IPS-15b (cell line): ENCODE measurements at regions not wholly inside any gene's neighbourhood (a gene's known extent, or its start where the extent isn't known, plus 50 kb on each side); places are given as distances from the start of the nearest gene placed in this dataset.

ENCODE experiments used
- H3K27me3 ChIP-seq: one replicate; pipeline ENCODE4 v1.6.1; 2013; ENCODE audit warnings: low read length; ENCODE audit not compliant: control insufficient read depth, insufficient read depth
- H3K36me3 ChIP-seq: one replicate; pipeline ENCODE4 v1.6.1; 2013; ENCODE audit warnings: low read length; ENCODE audit not compliant: control insufficient read depth, insufficient read depth
- H3K4me1 ChIP-seq: one replicate; pipeline ENCODE4 v1.6.1; 2013; ENCODE audit warnings: mild to moderate bottlenecking, low read length; ENCODE audit not compliant: control insufficient read depth, insufficient read depth
- H3K4me3 ChIP-seq: one replicate; pipeline ENCODE4 v1.5.1; 2013; ENCODE audit warnings: low read depth, low read length
- H3K9ac ChIP-seq: one replicate; pipeline ENCODE4 v1.6.1; 2013; ENCODE audit warnings: low read depth, mild to moderate bottlenecking, low read length
- H3K9me3 ChIP-seq: one replicate; pipeline ENCODE4 v1.6.1; 2013; ENCODE audit warnings: mild to moderate bottlenecking, low read length; ENCODE audit not compliant: control insufficient read depth, insufficient read depth

GRCh38 chr5:58074222-58074621 lies 385.7 kb downstream of the PLK2 start:
- Histone ChIP-seq H3K36me3 (no peaks in the 10 kb centered on the region), H3K27me3 (no peaks in the 10 kb centered on the region), H3K9me3 (no peaks in the 10 kb centered on the region), H3K4me3 (no peak overlapping the region), H3K9ac (no peak overlapping the region), H3K4me1 (no peaks in the 10 kb centered on the region)

GRCh38 chr5:58073243-58073642 lies 386.6 kb downstream of the PLK2 start:
- Histone ChIP-seq H3K9me3 (no peaks in the 10 kb centered on the region), H3K36me3 (no peaks in the 10 kb centered on the region), H3K9ac (no peak overlapping the region), H3K4me3 (no peak overlapping the region), H3K4me1 (no peaks in the 10 kb centered on the region), H3K27me3 (no peaks in the 10 kb centered on the region)

GRCh38 chr5:58072300-58072965 lies 387.5 kb downstream of the PLK2 start:
- H3K4me3 ChIP-seq = no peak overlapping the region
- no peaks in the 10 kb centered on the region for H3K27me3 ChIP-seq
- H3K9ac ChIP-seq = no peak overlapping the region
- no peaks in the 10 kb centered on the region for H3K9me3 ChIP-seq
- no peaks in the 10 kb centered on the region for H3K36me3 ChIP-seq
- no peaks in the 10 kb centered on the region for H3K4me1 ChIP-seq

- Histone ChIP-seq H3K9ac (no peak overlapping the region), H3K27me3 (no peaks in the 10 kb centered on the region), H3K9me3 (no peaks in the 10 kb centered on the region), H3K4me3 (no peak overlapping the region), H3K4me1 (no peaks in the 10 kb centered on the region), H3K36me3 (no peaks in the 10 kb centered on the region)
Observed at GRCh38 chr5:58071566-58071965, 388.3 kb downstream of the PLK2 start.

- Histone ChIP-seq H3K36me3 (no peaks in the 10 kb centered on the region), H3K4me1 (no peaks in the 10 kb centered on the region), H3K9me3 (no peaks in the 10 kb centered on the region), H3K9ac (no peak overlapping the region), H3K4me3 (no peak overlapping the region), H3K27me3 (no peaks in the 10 kb centered on the region)
Observed at GRCh38 chr5:58069846-58070245, 390.0 kb downstream of the PLK2 start.

GRCh38 chr5:58069016-58069705 lies 390.7 kb downstream of the PLK2 start:
- Histone ChIP-seq H3K4me3 (no peak overlapping the region), H3K4me1 (no peaks in the 10 kb centered on the region), H3K9ac (no peak overlapping the region), H3K27me3 (no peaks in the 10 kb centered on the region), H3K36me3 (no peaks in the 10 kb centered on the region), H3K9me3 (no peaks in the 10 kb centered on the region)

- no peaks in the 10 kb centered on the region for H3K4me1 ChIP-seq
- H3K9ac ChIP-seq = no peak overlapping the region
- no peaks in the 10 kb centered on the region for H3K27me3 ChIP-seq
- no peaks in the 10 kb centered on the region for H3K9me3 ChIP-seq
- H3K36me3 ChIP-seq = no peaks in the 10 kb centered on the region
- no peak overlapping the region for H3K4me3 ChIP-seq
Observed at GRCh38 chr5:58066557-58066956, 393.3 kb downstream of the PLK2 start.

GRCh38 chr5:58066076-58066475 lies 393.8 kb downstream of the PLK2 start:
- Histone ChIP-seq H3K4me3 (no peak overlapping the region), H3K36me3 (no peaks in the 10 kb centered on the region), H3K27me3 (no peaks in the 10 kb centered on the region), H3K9ac (no peak overlapping the region), H3K9me3 (no peaks in the 10 kb centered on the region), H3K4me1 (no peaks in the 10 kb centered on the region)

GRCh38 chr5:58064801-58065200 lies 395.1 kb downstream of the PLK2 start:
- no peak overlapping the region for H3K9ac ChIP-seq
- no peaks in the 10 kb centered on the region for H3K4me1 ChIP-seq
- H3K27me3 ChIP-seq = no peaks in the 10 kb centered on the region
- H3K4me3 ChIP-seq = no peak overlapping the region
- no peaks in the 10 kb centered on the region for H3K36me3 ChIP-seq
- H3K9me3 ChIP-seq = no peaks in the 10 kb centered on the region

GRCh38 chr5:58060996-58061395 lies 398.9 kb downstream of the PLK2 start:
- no peak overlapping the region for H3K4me3 ChIP-seq
- H3K4me1 ChIP-seq = no peaks in the 10 kb centered on the region
- no peak overlapping the region for H3K9ac ChIP-seq
- H3K36me3 ChIP-seq = no peaks in the 10 kb centered on the region
- no peaks in the 10 kb centered on the region for H3K9me3 ChIP-seq
- no peaks in the 10 kb centered on the region for H3K27me3 ChIP-seq

GRCh38 chr5:58057324-58057723 lies 402.6 kb downstream of the PLK2 start:
- no peak overlapping the region for H3K9ac ChIP-seq
- H3K27me3 ChIP-seq = no peaks in the 10 kb centered on the region
- no peaks in the 10 kb centered on the region for H3K4me1 ChIP-seq
- no peak overlapping the region for H3K4me3 ChIP-seq
- H3K9me3 ChIP-seq = no peaks in the 10 kb centered on the region
- H3K36me3 ChIP-seq = no peaks in the 10 kb centered on the region

- Histone ChIP-seq H3K4me1 (no peaks in the 10 kb centered on the region), H3K9me3 (no peaks in the 10 kb centered on the region), H3K36me3 (no peaks in the 10 kb centered on the region), H3K9ac (no peak overlapping the region), H3K27me3 (no peaks in the 10 kb centered on the region), H3K4me3 (no peak overlapping the region)
Observed at GRCh38 chr5:58056546-58056945, 403.3 kb downstream of the PLK2 start.
